Neural progenitor cell (in vitro differentiated cells): ENCODE measurements at regions not wholly inside any gene's neighbourhood (a gene's known extent, or its start where the extent isn't known, plus 50 kb on each side); places are given as distances from the start of the nearest gene placed in this dataset.

Experiments
- CTCF ChIP-seq: fragments of 200-600 bp; sonication (generic); IDR thresholded peaks from 2 replicates; pipeline ENCODE4 v1.5.1; 2017; ENCODE audit warnings: antibody characterized with exemption, mild to moderate bottlenecking
- EZH2 ChIP-seq: fragments of 200-600 bp; sonication (generic); IDR thresholded peaks from 2 replicates; pipeline ENCODE4 v1.6.1; 2017; ENCODE audit warnings: antibody characterized with exemption, mild to moderate bottlenecking, moderate library complexity

GRCh38 chr17:13135506-13135905, 117.7 kb upstream of the ELAC2 start:
- TF ChIP-seq CTCF (no peak), EZH2 (no peak)
